AG10803 (cell line): ENCODE measurements at regions not wholly inside any gene's neighbourhood (a gene's known extent, or its start where the extent isn't known, plus 50 kb on each side); places are given as distances from the start of the nearest gene placed in this dataset.
A peak's percentile ranks its signal among the peaks of the same experiment; 100 is the strongest.

Experiments
- DNase-seq: peaks from one replicate; pipeline ENCODE4 v3.0.0; 2010; ENCODE audit warnings: low read depth
- H3K4me3 ChIP-seq: 2 replicates; pipeline ENCODE4 v1.5.1; 2011; ENCODE audit warnings: mild to moderate bottlenecking, low read length, control low read depth
- TF ChIP-seq, protein P1 (sequence below): conservative IDR thresholded peaks from 2 replicates; pipeline ENCODE4 v1.5.1; 2011; ENCODE audit warnings: mild to moderate bottlenecking, low read length, control low read depth, inconsistent platforms

DNA sequence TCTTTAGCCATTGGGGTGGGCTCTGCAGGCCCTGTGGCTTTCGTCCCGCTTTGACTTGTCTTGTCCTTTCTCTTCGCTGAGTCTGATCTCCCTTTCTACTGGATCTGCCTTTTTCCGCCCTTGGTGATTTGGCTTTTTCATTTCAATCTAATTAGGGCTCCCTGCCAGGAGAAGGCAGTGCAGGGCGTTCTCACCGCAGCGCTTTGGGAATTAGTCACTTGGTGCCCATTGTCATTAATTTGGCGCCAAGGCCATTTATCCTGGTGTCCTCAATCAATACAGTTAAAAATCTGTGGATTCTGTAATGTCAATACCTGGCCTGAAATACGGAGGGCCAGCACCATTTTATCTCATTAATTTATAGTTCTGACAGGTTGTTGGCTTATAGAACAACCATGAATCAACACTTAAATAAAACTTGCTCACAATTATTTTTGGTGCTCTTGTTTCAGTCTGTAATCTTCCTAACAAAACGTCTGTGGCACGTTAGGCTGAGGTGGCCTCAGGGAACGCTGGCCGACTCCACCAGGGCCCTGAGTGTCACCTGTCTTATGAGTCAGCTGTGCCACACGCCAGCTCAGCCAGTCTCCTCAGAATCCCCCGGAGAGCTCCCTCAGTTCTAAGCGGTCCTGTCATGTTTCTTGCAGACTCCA lies 115.7 kb downstream of the BEGAIN start:
- no peak overlapping the region for H3K4me3 ChIP-seq
- DNase-seq: no peak
- TF ChIP-seq, protein P1, sequence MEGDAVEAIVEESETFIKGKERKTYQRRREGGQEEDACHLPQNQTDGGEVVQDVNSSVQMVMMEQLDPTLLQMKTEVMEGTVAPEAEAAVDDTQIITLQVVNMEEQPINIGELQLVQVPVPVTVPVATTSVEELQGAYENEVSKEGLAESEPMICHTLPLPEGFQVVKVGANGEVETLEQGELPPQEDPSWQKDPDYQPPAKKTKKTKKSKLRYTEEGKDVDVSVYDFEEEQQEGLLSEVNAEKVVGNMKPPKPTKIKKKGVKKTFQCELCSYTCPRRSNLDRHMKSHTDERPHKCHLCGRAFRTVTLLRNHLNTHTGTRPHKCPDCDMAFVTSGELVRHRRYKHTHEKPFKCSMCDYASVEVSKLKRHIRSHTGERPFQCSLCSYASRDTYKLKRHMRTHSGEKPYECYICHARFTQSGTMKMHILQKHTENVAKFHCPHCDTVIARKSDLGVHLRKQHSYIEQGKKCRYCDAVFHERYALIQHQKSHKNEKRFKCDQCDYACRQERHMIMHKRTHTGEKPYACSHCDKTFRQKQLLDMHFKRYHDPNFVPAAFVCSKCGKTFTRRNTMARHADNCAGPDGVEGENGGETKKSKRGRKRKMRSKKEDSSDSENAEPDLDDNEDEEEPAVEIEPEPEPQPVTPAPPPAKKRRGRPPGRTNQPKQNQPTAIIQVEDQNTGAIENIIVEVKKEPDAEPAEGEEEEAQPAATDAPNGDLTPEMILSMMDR: no peak

DNA sequence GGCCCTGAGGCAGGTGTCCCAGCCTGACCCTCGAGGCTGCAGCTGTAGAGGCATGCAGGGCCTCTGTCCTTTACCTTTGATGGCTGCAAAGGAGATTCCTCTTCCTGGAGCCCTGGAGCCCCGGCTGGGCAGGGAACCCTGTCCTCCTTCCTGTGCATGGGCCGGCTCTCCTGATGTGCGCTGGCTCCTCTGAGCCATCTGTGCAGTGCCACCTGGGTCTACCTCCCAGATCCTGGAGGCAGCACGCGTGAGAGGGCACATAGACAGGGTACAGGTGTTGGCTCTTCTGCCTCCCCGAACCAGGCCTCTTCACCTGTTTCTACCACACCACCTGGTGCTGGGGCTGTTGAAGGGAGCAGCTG lies 115.1 kb downstream of the BEGAIN start:
- TF ChIP-seq, protein P1: no peak
- H3K4me3 ChIP-seq: no peak overlapping the region
- DNase-seq: no peak

DNA sequence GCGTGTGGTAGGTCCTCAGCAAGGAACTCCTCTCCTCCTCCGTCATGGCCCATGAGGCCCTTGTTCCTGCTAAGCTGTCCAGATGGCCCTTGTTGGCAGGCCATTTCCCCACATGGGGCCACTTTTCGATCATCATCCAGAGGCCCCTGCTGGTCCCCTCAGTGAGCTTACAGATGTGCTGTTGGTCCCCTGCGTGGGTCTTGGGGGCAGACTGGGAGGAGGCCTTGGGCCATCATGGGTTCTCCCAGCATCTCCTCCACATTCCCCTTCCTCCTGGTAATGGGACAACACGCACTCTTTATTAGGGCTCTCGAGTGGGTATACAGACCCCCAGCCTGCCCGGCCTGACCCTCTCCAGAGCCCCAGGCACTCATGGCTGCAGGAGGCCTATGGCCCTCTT lies 114.7 kb downstream of the BEGAIN start:
- H3K4me3 ChIP-seq: no peak overlapping the region

DNA sequence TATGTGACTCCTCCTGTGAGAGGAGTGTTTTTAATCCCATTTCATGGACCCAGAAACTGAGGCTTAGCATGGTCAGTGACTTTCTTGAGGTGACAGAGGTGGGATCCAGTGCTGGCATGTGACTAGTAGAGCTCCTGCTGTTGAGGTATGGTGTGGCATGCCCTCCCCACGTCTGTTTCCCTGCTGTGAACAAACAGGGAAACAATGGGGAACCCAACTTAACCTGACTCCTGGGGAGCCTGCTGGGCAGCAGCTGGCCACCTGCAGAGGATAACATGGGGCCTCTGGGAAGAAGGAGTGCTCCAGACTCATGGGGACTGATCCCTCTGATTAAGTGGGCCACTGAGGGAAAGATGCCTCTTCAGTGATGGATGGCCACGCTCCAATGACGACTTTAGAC lies 114.0 kb downstream of the BEGAIN start:
- TF ChIP-seq, protein P1: no peak
- DNase-seq: no peak
- H3K4me3 ChIP-seq: no peak overlapping the region

More for the DNA sequence above, 114.7 kb downstream of the BEGAIN start:
- DNase-seq: no peak
- TF ChIP-seq, protein P1: no peak

DNA sequence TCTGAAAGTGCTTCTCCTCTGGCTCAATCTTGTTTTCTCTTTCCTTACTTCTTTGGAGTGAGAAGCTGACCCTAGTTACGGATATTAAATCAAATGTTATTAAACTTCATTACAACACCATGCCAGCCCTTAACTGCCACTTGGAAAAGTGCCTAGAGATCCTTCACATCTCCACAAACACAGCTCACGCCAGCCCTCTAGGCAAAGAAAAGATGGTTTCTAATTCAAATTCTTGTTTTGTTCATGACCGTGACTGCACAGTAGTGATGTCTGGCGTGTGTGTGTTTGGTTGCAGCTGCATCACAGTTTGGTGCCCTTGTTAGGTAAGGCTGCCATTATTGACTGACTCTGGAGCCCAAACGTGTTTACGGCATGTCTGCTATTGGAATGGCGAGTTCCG lies 113.0 kb downstream of the BEGAIN start:
- H3K4me3 ChIP-seq: no peak overlapping the region
- TF ChIP-seq, protein P1: no peak
- no peak for DNase-seq

DNA sequence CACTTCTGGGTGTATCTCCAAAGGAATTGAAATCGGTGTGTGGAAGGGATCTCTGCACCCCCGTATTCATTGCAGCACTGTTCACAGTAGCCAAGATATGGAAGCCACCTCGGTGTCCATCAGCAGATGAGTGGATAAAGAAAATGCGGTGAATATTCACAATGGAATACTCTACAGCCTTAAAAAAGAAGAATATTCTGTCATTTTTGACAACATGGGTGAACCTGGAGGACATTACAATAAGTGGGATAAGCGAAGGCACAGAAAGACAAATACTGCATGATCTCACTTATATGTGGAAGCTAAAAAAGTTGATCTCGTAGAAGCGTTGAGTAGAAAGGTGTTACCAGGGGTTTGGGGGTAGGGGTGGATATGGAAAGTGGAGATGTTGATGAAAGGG lies 111.9 kb downstream of the BEGAIN start:
- H3K4me3 ChIP-seq: no peak overlapping the region
- TF ChIP-seq, protein P1: no peak
- no peak for DNase-seq

DNA sequence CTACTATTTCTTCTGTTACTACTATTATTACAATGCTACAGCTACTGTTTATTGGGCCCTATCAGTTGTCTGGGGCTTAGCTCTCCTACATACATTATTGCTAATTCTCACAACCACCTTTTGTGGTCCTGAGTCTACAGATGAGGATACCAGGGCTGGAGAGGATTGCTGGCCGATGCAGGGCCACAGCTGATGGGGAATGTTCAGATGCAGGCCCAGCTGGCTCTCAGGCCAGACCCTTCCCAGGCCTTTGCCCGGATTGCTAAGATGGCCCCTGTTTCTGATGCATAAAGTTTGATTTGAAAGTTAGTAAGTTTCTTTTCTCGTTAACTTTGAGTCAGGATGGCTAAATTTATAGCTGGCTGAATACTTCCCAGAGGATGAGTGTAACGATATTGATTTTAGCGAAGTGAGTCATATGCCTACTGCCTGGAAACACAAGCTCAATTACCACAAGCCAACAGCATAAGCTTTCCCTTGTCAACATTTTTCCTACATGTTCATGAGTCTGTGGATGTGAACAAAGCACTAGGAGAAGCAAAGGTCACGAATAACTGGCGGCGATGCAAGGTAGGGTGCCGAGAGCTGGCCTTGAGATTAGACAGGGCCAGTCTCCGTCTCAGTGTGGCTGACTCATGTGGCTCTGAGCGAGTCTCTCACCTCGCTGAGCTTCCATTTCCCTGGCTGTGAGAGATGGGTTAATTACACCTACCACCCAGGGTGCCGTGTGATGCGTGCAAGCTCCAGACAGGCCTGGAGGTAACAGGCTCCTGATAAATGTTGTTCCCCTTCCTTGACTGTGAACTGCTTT lies 111.0 kb downstream of the BEGAIN start:
- H3K4me3 ChIP-seq: no peak overlapping the region
- peak; percentile 94 for DNase-seq
- TF ChIP-seq, protein P1: no peak
